PFSK-1 (cell line): ENCODE measurements at regions not wholly inside any gene's neighbourhood (a gene's known extent, or its start where the extent isn't known, plus 50 kb on each side); places are given as distances from the start of the nearest gene placed in this dataset.

Source experiments
- POLR2AphosphoS5 ChIP-seq: IDR thresholded peaks from 2 replicates; pipeline ENCODE4 v1.6.1; 2012; ENCODE audit warnings: low read depth, mild to moderate bottlenecking, control low read depth, low read length, moderate library complexity
- SIN3A ChIP-seq: IDR thresholded peaks from 2 replicates; pipeline ENCODE4 v1.6.1; 2012; ENCODE audit warnings: mild to moderate bottlenecking, low read length, moderate library complexity, borderline replicate concordance; ENCODE audit not compliant: insufficient read depth

GRCh38 chr12:115823635-115824034 lies 453.9 kb downstream of the MED13L start:
- TF ChIP-seq POLR2AphosphoS5 (no peak), SIN3A (no peak)
